Neural progenitor cell (in vitro differentiated cells): ENCODE measurements at regions not wholly inside any gene's neighbourhood (a gene's known extent, or its start where the extent isn't known, plus 50 kb on each side); places are given as distances from the start of the nearest gene placed in this dataset.

Source experiments
- DNase-seq: peaks from one replicate; pipeline ENCODE4 v3.0.0-alpha.2; 2016; ENCODE audit warnings: low spot score
- H2AFZ ChIP-seq: fragments of 200-600 bp; sonication (generic); replicated peaks from 2 replicates; pipeline ENCODE4 v1.6.1; 2016; ENCODE audit warnings: antibody characterized with exemption
- H3F3A ChIP-seq: fragments of 200-600 bp; sonication (generic); 2 replicates; pipeline ENCODE4 v1.6.1; 2016; ENCODE audit warnings: antibody characterized with exemption, low read depth
- H3K27ac ChIP-seq: fragments of 200-600 bp; sonication (generic); 2 replicates; pipeline ENCODE4 v1.5.1; 2016; ENCODE audit warnings: mild to moderate bottlenecking
- H3K27me3 ChIP-seq: fragments of 200-600 bp; sonication (generic); 2 replicates; pipeline ENCODE4 v1.6.1; 2016; ENCODE audit warnings: mild to moderate bottlenecking, moderate library complexity
- H3K36me3 ChIP-seq: fragments of 200-600 bp; sonication (generic); 2 replicates; pipeline ENCODE4 v1.5.1; 2016
- H3K4me1 ChIP-seq: fragments of 200-600 bp; sonication (generic); 2 replicates; pipeline ENCODE4 v1.6.1; 2016; ENCODE audit warnings: mixed run types
- H3K4me2 ChIP-seq: fragments of 200-600 bp; sonication (generic); 2 replicates; pipeline ENCODE4 v1.6.1; 2016
- H3K4me3 ChIP-seq: fragments of 200-600 bp; sonication (generic); 2 replicates; pipeline ENCODE4 v1.5.1; 2016
- H3K79me2 ChIP-seq: fragments of 200-600 bp; sonication (generic); 2 replicates; pipeline ENCODE4 v1.6.1; 2016; ENCODE audit warnings: low read depth
- H3K9ac ChIP-seq: fragments of 200-600 bp; sonication (generic); 2 replicates; pipeline ENCODE4 v1.6.1; 2016
- H3K9me3 ChIP-seq: fragments of 200-600 bp; sonication (generic); 2 replicates; pipeline ENCODE4 v1.5.1; 2016; ENCODE audit warnings: low read depth
- H4K20me1 ChIP-seq: fragments of 200-600 bp; sonication (generic); 2 replicates; pipeline ENCODE4 v1.6.1; 2016; ENCODE audit warnings: low read depth
- H3K27ac Mint-ChIP-seq: 3 replicates; pipeline ENCODE4 v1.8.0; 2021; ENCODE audit warnings: mixed read lengths
- H3K27me3 Mint-ChIP-seq: 2 replicates; pipeline ENCODE4 v1.8.0; 2022; ENCODE audit warnings: low read depth, mild to moderate bottlenecking, inconsistent platforms, moderate library complexity, mixed read lengths; ENCODE audit not compliant: insufficient read depth
- H3K36me3 Mint-ChIP-seq: 3 replicates; pipeline ENCODE4 v1.8.0; 2021; ENCODE audit warnings: mixed read lengths
- H3K4me1 Mint-ChIP-seq: 3 replicates; pipeline ENCODE4 v1.8.0; 2021; ENCODE audit warnings: mixed read lengths
- H3K4me3 Mint-ChIP-seq: 3 replicates; pipeline ENCODE4 v1.8.0; 2021; ENCODE audit warnings: mild to moderate bottlenecking, moderate library complexity, mixed read lengths
- H3K9me3 Mint-ChIP-seq: 3 replicates; pipeline ENCODE4 v1.8.0; 2020; ENCODE audit warnings: mixed read lengths
- EZH2 ChIP-seq: fragments of 200-600 bp; sonication (generic); IDR thresholded peaks from 2 replicates; pipeline ENCODE4 v1.6.1; 2017; ENCODE audit warnings: antibody characterized with exemption, mild to moderate bottlenecking, moderate library complexity
- EZH2phosphoT487 ChIP-seq: fragments of 200-600 bp; sonication (generic); IDR thresholded peaks from 2 replicates; pipeline ENCODE4 v1.6.1; 2017; ENCODE audit warnings: antibody characterized with exemption
- TF ChIP-seq, protein P1 (sequence below): fragments of 200-600 bp; sonication (generic); IDR thresholded peaks from 2 replicates; pipeline ENCODE4 v1.5.1; 2017; ENCODE audit warnings: antibody characterized with exemption, mild to moderate bottlenecking

- H3K9me3 Mint-ChIP-seq = peaks cover 2% of the 10 kb centered on the region
- H3K4me1 Mint-ChIP-seq = peaks cover 5% of the 10 kb centered on the region
- H3K27ac Mint-ChIP-seq = peak overlapping the region; percentile 67
- no peak overlapping the region for H2AFZ ChIP-seq
- no peak overlapping the region for H3K9ac ChIP-seq
- H3K36me3 Mint-ChIP-seq = no peaks in the 10 kb centered on the region
- no peak for DNase-seq
- H3K4me2 ChIP-seq = no peak overlapping the region
- H3K4me1 ChIP-seq = no peaks in the 10 kb centered on the region
- no peaks in the 10 kb centered on the region for H4K20me1 ChIP-seq
- no peaks in the 10 kb centered on the region for H3K79me2 ChIP-seq
- no peaks in the 10 kb centered on the region for H3K27me3 ChIP-seq
- H3K36me3 ChIP-seq = no peaks in the 10 kb centered on the region
- TF ChIP-seq, protein P1, sequence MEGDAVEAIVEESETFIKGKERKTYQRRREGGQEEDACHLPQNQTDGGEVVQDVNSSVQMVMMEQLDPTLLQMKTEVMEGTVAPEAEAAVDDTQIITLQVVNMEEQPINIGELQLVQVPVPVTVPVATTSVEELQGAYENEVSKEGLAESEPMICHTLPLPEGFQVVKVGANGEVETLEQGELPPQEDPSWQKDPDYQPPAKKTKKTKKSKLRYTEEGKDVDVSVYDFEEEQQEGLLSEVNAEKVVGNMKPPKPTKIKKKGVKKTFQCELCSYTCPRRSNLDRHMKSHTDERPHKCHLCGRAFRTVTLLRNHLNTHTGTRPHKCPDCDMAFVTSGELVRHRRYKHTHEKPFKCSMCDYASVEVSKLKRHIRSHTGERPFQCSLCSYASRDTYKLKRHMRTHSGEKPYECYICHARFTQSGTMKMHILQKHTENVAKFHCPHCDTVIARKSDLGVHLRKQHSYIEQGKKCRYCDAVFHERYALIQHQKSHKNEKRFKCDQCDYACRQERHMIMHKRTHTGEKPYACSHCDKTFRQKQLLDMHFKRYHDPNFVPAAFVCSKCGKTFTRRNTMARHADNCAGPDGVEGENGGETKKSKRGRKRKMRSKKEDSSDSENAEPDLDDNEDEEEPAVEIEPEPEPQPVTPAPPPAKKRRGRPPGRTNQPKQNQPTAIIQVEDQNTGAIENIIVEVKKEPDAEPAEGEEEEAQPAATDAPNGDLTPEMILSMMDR = no peak
- TF ChIP-seq EZH2 (no peak), EZH2phosphoT487 (no peak)
- no peaks in the 10 kb centered on the region for H3F3A ChIP-seq
- H3K27me3 Mint-ChIP-seq = peaks cover 8% of the 10 kb centered on the region
- H3K9me3 ChIP-seq = no peaks in the 10 kb centered on the region
- no peak overlapping the region for H3K27ac ChIP-seq
- no peak overlapping the region for H3K4me3 Mint-ChIP-seq
- no peak overlapping the region for H3K4me3 ChIP-seq
Measured at GRCh38 chr20:21920211-21920610, 214.7 kb downstream of the PAX1 start.

DNA sequence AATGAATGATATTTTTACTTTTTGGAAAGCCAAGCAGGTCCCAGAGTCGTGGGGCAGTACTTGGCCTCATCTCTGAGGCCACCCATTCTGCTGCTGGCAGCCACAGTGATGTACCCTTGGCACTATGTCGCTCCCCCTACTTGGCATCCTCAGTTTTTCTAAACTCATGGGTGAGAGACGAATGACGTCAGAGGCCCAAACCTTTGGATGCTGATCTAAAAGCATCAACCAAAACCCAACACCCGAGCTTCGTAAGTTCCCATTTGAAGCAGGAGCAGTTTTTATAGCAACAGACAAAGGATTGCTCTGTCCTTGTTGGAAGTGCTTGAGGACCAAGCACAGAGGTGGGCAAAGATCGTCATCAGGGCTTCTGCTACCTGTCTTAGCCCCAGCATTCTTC, 212.9 kb downstream of the PAX1 start:
- H3K4me1 Mint-ChIP-seq = peaks cover 5% of the 10 kb centered on the region
- Histone ChIP-seq H3K27ac (no peak overlapping the region), H3K4me2 (no peak overlapping the region), H3K4me1 (no peaks in the 10 kb centered on the region), H3K9ac (no peak overlapping the region), H4K20me1 (no peaks in the 10 kb centered on the region), H3F3A (no peaks in the 10 kb centered on the region), H3K27me3 (no peaks in the 10 kb centered on the region), H2AFZ (no peak overlapping the region), H3K9me3 (no peaks in the 10 kb centered on the region), H3K36me3 (no peaks in the 10 kb centered on the region), H3K79me2 (no peaks in the 10 kb centered on the region), H3K4me3 (no peak overlapping the region)
- no peaks in the 10 kb centered on the region for H3K36me3 Mint-ChIP-seq
- no peak for TF ChIP-seq EZH2
- no peak for TF ChIP-seq EZH2phosphoT487
- TF ChIP-seq, protein P1 = no peak
- H3K9me3 Mint-ChIP-seq = peaks cover 2% of the 10 kb centered on the region
- peaks cover 8% of the 10 kb centered on the region for H3K27me3 Mint-ChIP-seq
- H3K27ac Mint-ChIP-seq = no peak overlapping the region
- DNase-seq = no peak
- H3K4me3 Mint-ChIP-seq = no peak overlapping the region

DNA sequence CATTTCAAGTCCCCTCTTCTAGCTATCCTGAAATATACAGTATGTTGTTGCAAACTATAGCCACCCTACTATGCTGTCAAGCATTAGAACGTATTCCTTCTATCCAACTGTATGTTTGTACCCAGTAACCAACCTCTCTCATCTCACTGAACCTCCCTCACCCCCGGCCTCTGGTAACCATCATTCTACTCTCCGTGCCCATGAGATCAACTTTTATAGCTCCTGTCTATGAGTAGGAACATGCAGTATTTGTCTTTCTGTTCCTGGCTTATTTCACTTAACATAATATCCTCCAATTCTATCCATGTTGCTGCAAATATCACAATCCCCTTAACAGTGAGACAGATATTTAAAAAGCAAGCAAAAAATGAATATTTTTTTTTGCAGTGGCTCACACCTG, 196.9 kb downstream of the PAX1 start:
- Mint-ChIP-seq H3K4me3 (no peak overlapping the region), H3K9me3 (peaks cover 2% of the 10 kb centered on the region), H3K27me3 (no peaks in the 10 kb centered on the region), H3K36me3 (no peaks in the 10 kb centered on the region), H3K27ac (no peak overlapping the region), H3K4me1 (no peaks in the 10 kb centered on the region)
- Histone ChIP-seq H3K4me3 (no peak overlapping the region), H3F3A (no peaks in the 10 kb centered on the region), H4K20me1 (no peaks in the 10 kb centered on the region), H3K9me3 (peaks cover 7% of the 10 kb centered on the region), H3K9ac (no peak overlapping the region), H3K27ac (no peak overlapping the region), H2AFZ (no peak overlapping the region), H3K4me2 (no peak overlapping the region), H3K4me1 (no peaks in the 10 kb centered on the region), H3K27me3 (no peaks in the 10 kb centered on the region), H3K36me3 (no peaks in the 10 kb centered on the region), H3K79me2 (no peaks in the 10 kb centered on the region)
- no peak for DNase-seq
- TF ChIP-seq, protein P1 = no peak
- TF ChIP-seq EZH2 = no peak
